Caco-2 (cell line): ENCODE measurements at regions not wholly inside any gene's neighbourhood (a gene's known extent, or its start where the extent isn't known, plus 50 kb on each side); places are given as distances from the start of the nearest gene placed in this dataset.

ENCODE experiments used
- BruUV-seq: library from RNA; stranded (reverse); fragments of 400-500 nt; replicated peaks from 2 replicates; lab custom pipeline; 2021; lab: Mats Ljungman, UMichigan
- CTCF ChIA-PET: fragments of 300-600 bp; sonication (Branson Sonifier 250); formaldehyde crosslinking; loops from one replicate; lab custom pipeline; 2022; ENCODE audit warnings: antibody characterized with exemption; lab: Charles Lee
- POLR2A ChIA-PET: fragments of 300-600 bp; sonication (Branson Sonifier 250); formaldehyde crosslinking; loops from one replicate; lab custom pipeline; 2022; ENCODE audit warnings: antibody characterized with exemption; lab: Charles Lee
- DNase-seq, 2 experiments: peaks; one replicate each; pipeline versions ENCODE4 v3.0.0 to v3.0.0-alpha.2; 2020 to 2022
- H3K27me3 ChIP-seq: replicated peaks from 2 replicates; pipeline ENCODE4 v1.6.0; 2011; ENCODE audit warnings: low read length; ENCODE audit not compliant: control insufficient read depth, insufficient read depth
- H3K36me3 ChIP-seq: 2 replicates; pipeline ENCODE4 v1.5.1; 2011; ENCODE audit warnings: low read length; ENCODE audit not compliant: control insufficient read depth, insufficient read depth
- H3K4me1 ChIP-seq: fragments of 250-450 bp; sonication (Bioruptor Pico); 2 replicates; pipeline ENCODE4 v1.5.1; 2020; ENCODE audit warnings: mild to moderate bottlenecking
- H3K4me3 ChIP-seq: 2 replicates; pipeline ENCODE4 v1.5.1; 2011; ENCODE audit warnings: low read depth, mild to moderate bottlenecking, control low read depth, low read length
- H3K9me3 ChIP-seq: fragments of 250-450 bp; sonication (Bioruptor Pico); 2 replicates; pipeline ENCODE4 v1.5.1; 2020; ENCODE audit warnings: mild to moderate bottlenecking, moderate library complexity
- H3K27ac Mint-ChIP-seq: one replicate; pipeline ENCODE4 v1.8.0; 2022; ENCODE audit warnings: mixed read lengths; ENCODE audit not compliant: unreplicated experiment
- H3K27me3 Mint-ChIP-seq: one replicate; pipeline ENCODE4 v1.8.0; 2022; ENCODE audit warnings: mixed read lengths; ENCODE audit not compliant: insufficient read depth, unreplicated experiment
- H3K36me3 Mint-ChIP-seq: one replicate; pipeline ENCODE4 v1.8.0; 2022; ENCODE audit warnings: mild to moderate bottlenecking, mixed read lengths; ENCODE audit not compliant: insufficient read depth, unreplicated experiment
- H3K4me1 Mint-ChIP-seq: one replicate; pipeline ENCODE4 v1.8.0; 2022; ENCODE audit warnings: low read depth, mixed read lengths; ENCODE audit not compliant: unreplicated experiment
- H3K4me3 Mint-ChIP-seq: one replicate; pipeline ENCODE4 v1.8.0; 2022; ENCODE audit warnings: mild to moderate bottlenecking, moderate library complexity, mixed read lengths; ENCODE audit not compliant: unreplicated experiment
- H3K9me3 Mint-ChIP-seq: one replicate; pipeline ENCODE4 v1.8.0; 2022; ENCODE audit warnings: mixed read lengths; ENCODE audit not compliant: unreplicated experiment
- CTCF ChIP-seq, 2 experiments: fragments of 200-600 bp in 1 of 2; IDR thresholded peaks; 1 replicate in 1 of 2; 2 replicates in 1 of 2; pipeline versions ENCODE4 v1.5.1 to v1.8.0; 2011 to 2022; ENCODE audit warnings: antibody characterized with exemption in 1 of 2, control low read depth in 1 of 2, inconsistent platforms in 1 of 2, low read depth in 1 of 2, low read length in 1 of 2, mild to moderate bottlenecking in 1 of 2, moderate library complexity in 1 of 2; ENCODE audit not compliant: insufficient read depth in 1 of 2, severe bottlenecking in 1 of 2, unreplicated experiment in 1 of 2
- intact Hi-C: fragments of 100-400 bp; cut with micrococcal nuclease; formaldehyde crosslinking; loops from one replicate; pipeline ENCODE4 v1.10.0; 2022; ENCODE audit not compliant: unreplicated experiment

GRCh38 chr2:51760441-51760840, 728.5 kb upstream of the NRXN1 start:
- H3K36me3 ChIP-seq = no peaks in the 10 kb centered on the region
- H3K27me3 ChIP-seq = no peaks in the 10 kb centered on the region
- CTCF ChIA-PET = no interaction called here
- no peaks in the 10 kb centered on the region for H3K4me1 ChIP-seq
- no peak overlapping the region for H3K4me3 Mint-ChIP-seq
- H3K27me3 Mint-ChIP-seq = no peaks in the 10 kb centered on the region
- no peaks in the 10 kb centered on the region for H3K9me3 Mint-ChIP-seq
- POLR2A ChIA-PET = no interaction called here
- no peak for DNase-seq
- no peak overlapping the region for H3K27ac Mint-ChIP-seq
- no peaks in the 10 kb centered on the region for H3K36me3 Mint-ChIP-seq
- H3K4me3 ChIP-seq = no peak overlapping the region
- no peaks in the 10 kb centered on the region; the same call in 1 of the 2 replicates for H3K9me3 ChIP-seq
- no TSS peak for BruUV-seq
- TF ChIP-seq CTCF (IDR thresholded peaks at IDR 0.05; ENCODE audit: insufficient read depth in 1 of 2, low read depth in 1 of 2, low read length in 1 of 2, severe bottlenecking in 1 of 2, unreplicated experiment in 1 of 2) = no peak
- H3K4me1 Mint-ChIP-seq = no peaks in the 10 kb centered on the region
- intact Hi-C loops = no loop called here

- no peaks in the 10 kb centered on the region for H3K9me3 ChIP-seq
- intact Hi-C loops = no loop called here
- DNase-seq = no peak
- POLR2A ChIA-PET = no interaction called here
- BruUV-seq = no TSS peak
- H3K4me3 ChIP-seq = no peak overlapping the region
- H3K9me3 Mint-ChIP-seq = no peaks in the 10 kb centered on the region
- H3K4me3 Mint-ChIP-seq = no peak overlapping the region
- no peaks in the 10 kb centered on the region for H3K36me3 Mint-ChIP-seq
- no peaks in the 10 kb centered on the region for H3K27me3 ChIP-seq
- H3K27me3 Mint-ChIP-seq = peaks cover 5% of the 10 kb centered on the region
- no peaks in the 10 kb centered on the region for H3K4me1 ChIP-seq
- no peak for TF ChIP-seq CTCF (IDR thresholded peaks at IDR 0.05; ENCODE audit: insufficient read depth in 1 of 2, low read depth in 1 of 2, low read length in 1 of 2, severe bottlenecking in 1 of 2, unreplicated experiment in 1 of 2)
- H3K4me1 Mint-ChIP-seq = no peaks in the 10 kb centered on the region
- CTCF ChIA-PET = no interaction called here
- no peaks in the 10 kb centered on the region for H3K36me3 ChIP-seq
- H3K27ac Mint-ChIP-seq = no peak overlapping the region
These were observed 726.1 kb upstream of the NRXN1 start for GRCh38 chr2:51758081-51758480.

GRCh38 chr2:51734115-51734514, 702.2 kb upstream of the NRXN1 start:
- intact Hi-C loops = no loop called here
- Histone ChIP-seq H3K4me3 (no peak overlapping the region), H3K36me3 (no peaks in the 10 kb centered on the region), H3K27me3 (no peaks in the 10 kb centered on the region), H3K4me1 (no peaks in the 10 kb centered on the region), H3K9me3 (no peaks in the 10 kb centered on the region)
- BruUV-seq = no TSS peak
- no peaks in the 10 kb centered on the region for H3K4me1 Mint-ChIP-seq
- no peaks in the 10 kb centered on the region for H3K36me3 Mint-ChIP-seq
- TF ChIP-seq CTCF (IDR thresholded peaks at IDR 0.05; ENCODE audit: insufficient read depth in 1 of 2, low read depth in 1 of 2, low read length in 1 of 2, severe bottlenecking in 1 of 2, unreplicated experiment in 1 of 2) = no peak
- DNase-seq = no peak
- no peak overlapping the region for H3K4me3 Mint-ChIP-seq
- no peak overlapping the region for H3K27ac Mint-ChIP-seq
- no peaks in the 10 kb centered on the region for H3K9me3 Mint-ChIP-seq
- CTCF ChIA-PET = no interaction called here
- POLR2A ChIA-PET = no interaction called here
- no peaks in the 10 kb centered on the region for H3K27me3 Mint-ChIP-seq
